ENCODE measurements at regions not wholly inside any gene's neighbourhood (a gene's known extent, or its start where the extent isn't known, plus 50 kb on each side); places are given as distances from the start of the nearest gene placed in this dataset.

- WGBS, 2 donors: 64 to 65% methylated on average over 2 of the region's 2 CpGs
- ATAC-seq (ENCODE audit: low FRiP score in 2 of 2): no peak
- H3K36me3 ChIP-seq: no peaks in the 10 kb centered on the region
- no peak for DNase-seq
- H3K27me3 ChIP-seq: no peaks in the 10 kb centered on the region
- H3K27ac ChIP-seq: no peak overlapping the region
- H3K4me3 ChIP-seq: no peak overlapping the region
- H3K9me3 ChIP-seq: no peaks in the 10 kb centered on the region
- TF ChIP-seq POLR2A (IDR thresholded peaks at IDR 0.05) (no peak), CTCF (IDR thresholded peaks at IDR 0.05) (no peak), EP300 (IDR thresholded peaks at IDR 0.05) (no peak), POLR2AphosphoS5 (IDR thresholded peaks at IDR 0.05) (no peak)
- no peaks in the 10 kb centered on the region for H3K4me1 ChIP-seq
Measured at GRCh38 chr5:58009754-58010153, 450.1 kb downstream of the PLK2 start.

- WGBS, 2 donors: 96 to 97% methylated on average over 3 of the region's 3 CpGs
- Histone ChIP-seq H3K27me3 (no peaks in the 10 kb centered on the region), H3K4me1 (no peaks in the 10 kb centered on the region), H3K9me3 (no peaks in the 10 kb centered on the region), H3K4me3 (no peak overlapping the region), H3K27ac (no peak overlapping the region), H3K36me3 (no peaks in the 10 kb centered on the region)
- TF ChIP-seq POLR2A (IDR thresholded peaks at IDR 0.05) (no peak), POLR2AphosphoS5 (IDR thresholded peaks at IDR 0.05) (no peak), CTCF (IDR thresholded peaks at IDR 0.05) (no peak), EP300 (IDR thresholded peaks at IDR 0.05) (no peak)
- no peak for DNase-seq
- ATAC-seq (ENCODE audit: low FRiP score in 2 of 2): no peak
Measured at GRCh38 chr5:58002323-58002722, 457.6 kb downstream of the PLK2 start.

- Histone ChIP-seq H3K36me3 (no peaks in the 10 kb centered on the region), H3K27ac (no peak overlapping the region), H3K27me3 (no peaks in the 10 kb centered on the region), H3K9me3 (no peaks in the 10 kb centered on the region), H3K4me3 (no peak overlapping the region), H3K4me1 (no peaks in the 10 kb centered on the region)
- 100% methylated on average over 1 of the region's 1 CpG for WGBS, 2 donors
- DNase-seq (no peak), ATAC-seq (ENCODE audit: low FRiP score in 2 of 2) (no peak)
- TF ChIP-seq CTCF (IDR thresholded peaks at IDR 0.05) (no peak), EP300 (IDR thresholded peaks at IDR 0.05) (no peak), POLR2AphosphoS5 (IDR thresholded peaks at IDR 0.05) (no peak), POLR2A (IDR thresholded peaks at IDR 0.05) (no peak)
Measured at GRCh38 chr5:57993866-57994265, 466.0 kb downstream of the PLK2 start.

- no peaks in the 10 kb centered on the region for H3K4me1 ChIP-seq
- no peaks in the 10 kb centered on the region for H3K9me3 ChIP-seq
- ATAC-seq (ENCODE audit: low FRiP score in 2 of 2): no peak
- no peaks in the 10 kb centered on the region for H3K36me3 ChIP-seq
- H3K27me3 ChIP-seq: no peaks in the 10 kb centered on the region
- no peak for DNase-seq
- no peak overlapping the region for H3K27ac ChIP-seq
- TF ChIP-seq CTCF (IDR thresholded peaks at IDR 0.05): no peak
- no peak for TF ChIP-seq EP300 (IDR thresholded peaks at IDR 0.05)
- TF ChIP-seq POLR2AphosphoS5 (IDR thresholded peaks at IDR 0.05): no peak
- TF ChIP-seq POLR2A (IDR thresholded peaks at IDR 0.05): no peak
- 76 to 78% methylated on average over 3 of the region's 3 CpGs for WGBS, 2 donors
- H3K4me3 ChIP-seq: no peak overlapping the region
Measured at GRCh38 chr5:57989378-57989777, 470.5 kb downstream of the PLK2 start.

- TF ChIP-seq POLR2AphosphoS5 (IDR thresholded peaks at IDR 0.05) (no peak), POLR2A (IDR thresholded peaks at IDR 0.05) (no peak), EP300 (IDR thresholded peaks at IDR 0.05) (no peak), CTCF (IDR thresholded peaks at IDR 0.05) (no peak)
- no peaks in the 10 kb centered on the region for H3K36me3 ChIP-seq
- H3K27ac ChIP-seq: no peak overlapping the region
- DNase-seq: no peak
- H3K9me3 ChIP-seq: no peaks in the 10 kb centered on the region
- H3K4me1 ChIP-seq: no peaks in the 10 kb centered on the region
- ATAC-seq (ENCODE audit: low FRiP score in 2 of 2): no peak
- no peaks in the 10 kb centered on the region for H3K27me3 ChIP-seq
- 70 to 72% methylated on average over 1 of the region's 1 CpG for WGBS, 2 donors
- no peak overlapping the region for H3K4me3 ChIP-seq
Measured at GRCh38 chr5:57988813-57989212, 471.1 kb downstream of the PLK2 start.
